Keratinocyte (primary cell): ENCODE measurements at regions not wholly inside any gene's neighbourhood (a gene's known extent, or its start where the extent isn't known, plus 50 kb on each side); places are given as distances from the start of the nearest gene placed in this dataset.

Experiments
- CTCF ChIP-seq, 3 experiments: IDR thresholded peaks in 1 of 3; conservative IDR thresholded peaks in 1 of 3; optimal IDR thresholded peaks in 1 of 3; 2 replicates in 2 of 3; 3 replicates in 1 of 3; pipeline versions ENCODE3 to v1.5.1; 2011; ENCODE audit warnings: low read length in 3 of 3, mild to moderate bottlenecking in 3 of 3, moderate library complexity in 2 of 3, control low read depth in 1 of 3, inconsistent platforms in 1 of 3; ENCODE audit not compliant: insufficient read depth in 2 of 3; ENCODE audit errors: extremely low read depth in 1 of 3
- EZH2 ChIP-seq: IDR thresholded peaks from one replicate; pipeline ENCODE4 v1.6.1; 2012; ENCODE audit warnings: inconsistent platforms, mild to moderate bottlenecking, low read length, moderate library complexity

GRCh38 chr3:178451799-178452198 lies 84.4 kb upstream of the KCNMB2 start:
- TF ChIP-seq CTCF (optimal IDR thresholded peaks at IDR 0.05 in 1 of 3, IDR thresholded peaks at IDR 0.05 in 1 of 3, conservative IDR thresholded peaks at IDR 0.05 in 1 of 3; ENCODE audit: extremely low read depth in 1 of 3, insufficient read depth in 2 of 3, low read length in 3 of 3) (no peak), EZH2 (no peak)
